Left ventricle myocardium inferior (tissue), 1 donor: ENCODE measurements at regions not wholly inside any gene's neighbourhood (a gene's known extent, or its start where the extent isn't known, plus 50 kb on each side); places are given as distances from the start of the nearest gene placed in this dataset.
"Not testable (repeated sequence)": the region's sequence is repeated elsewhere in the genome, so short reads cannot be mapped to it uniquely, and the experiment has no call there.

ENCODE experiments used
- DNase-seq: peaks from one replicate; pipeline ENCODE4 v3.0.0-alpha.2; 2020
- H3K27ac ChIP-seq: fragments of 200-600 bp; replicated peaks from 2 replicates; pipeline ENCODE4 v1.8.0; 2021
- H3K27me3 ChIP-seq: fragments of 200-600 bp; 2 replicates; pipeline ENCODE4 v1.8.0; 2021; ENCODE audit warnings: low read depth
- H3K36me3 ChIP-seq: fragments of 200-600 bp; 2 replicates; pipeline ENCODE4 v1.8.0; 2021
- H3K4me1 ChIP-seq: fragments of 200-600 bp; 2 replicates; pipeline ENCODE4 v1.8.0; 2021
- H3K4me3 ChIP-seq: fragments of 200-600 bp; 2 replicates; pipeline ENCODE4 v1.8.0; 2021; ENCODE audit warnings: mild to moderate bottlenecking, moderate library complexity
- H3K9me3 ChIP-seq: fragments of 200-600 bp; replicated peaks from 2 replicates; pipeline ENCODE4 v1.8.0; 2021
- CTCF ChIP-seq: fragments of 200-600 bp; IDR thresholded peaks from 2 replicates; pipeline ENCODE4 v1.8.0; 2021; ENCODE audit warnings: antibody characterized with exemption, mild to moderate bottlenecking, borderline replicate concordance
- intact Hi-C: fragments of 100-400 bp; cut with micrococcal nuclease; formaldehyde crosslinking; loops from one replicate; pipeline ENCODE4 v1.11.0; 2022
- donor health status: DM: no; HTN: yes; CAD: no; lungs with severe emphysema.

- Histone ChIP-seq H3K27ac (peak overlapping the region; percentile 68), H3K36me3 (no peaks in the 10 kb centered on the region), H3K4me1 (peaks cover 39% of the 10 kb centered on the region), H3K4me3 (no peak overlapping the region), H3K27me3 (no peaks in the 10 kb centered on the region), H3K9me3 (no peaks in the 10 kb centered on the region)
- DNase-seq, result no peak
- intact Hi-C loops, result no loop called here
- no peak for TF ChIP-seq CTCF
These were observed 54.0 kb upstream of the ATP5PO start for GRCh38 chr21:33969581-33969980.

GRCh38 chr21:33968995-33969348 lies 53.4 kb upstream of the ATP5PO start:
- Histone ChIP-seq H3K36me3 (no peaks in the 10 kb centered on the region), H3K4me1 (peaks cover 39% of the 10 kb centered on the region), H3K9me3 (no peaks in the 10 kb centered on the region), H3K27ac (peak overlapping the region; percentile 68), H3K27me3 (no peaks in the 10 kb centered on the region), H3K4me3 (no peak overlapping the region)
- no peak for TF ChIP-seq CTCF
- intact Hi-C loops, result no loop called here
- no peak for DNase-seq

GRCh38 chr21:33968080-33968994 lies 52.7 kb upstream of the ATP5PO start:
- intact Hi-C loops, result no loop called here
- TF ChIP-seq CTCF, result no peak
- no peak for DNase-seq
- no peaks in the 10 kb centered on the region for H3K27me3 ChIP-seq
- peak overlapping the region; percentile 68 for H3K27ac ChIP-seq
- H3K9me3 ChIP-seq, result no peaks in the 10 kb centered on the region
- H3K36me3 ChIP-seq, result no peaks in the 10 kb centered on the region
- H3K4me3 ChIP-seq, result no peak overlapping the region
- H3K4me1 ChIP-seq, result peaks cover 39% of the 10 kb centered on the region

GRCh38 chr21:33967086-33967571 lies 51.5 kb upstream of the ATP5PO start:
- TF ChIP-seq CTCF, result no peak
- H3K27ac ChIP-seq, result no peak overlapping the region

GRCh38 chr21:33966324-33966949 lies 50.8 kb upstream of the ATP5PO start:
- Histone ChIP-seq H3K27ac (no peak overlapping the region), H3K36me3 (no peaks in the 10 kb centered on the region), H3K4me3 (no peak overlapping the region), H3K27me3 (no peaks in the 10 kb centered on the region), H3K4me1 (peaks cover 39% of the 10 kb centered on the region), H3K9me3 (no peaks in the 10 kb centered on the region)
- no peak for TF ChIP-seq CTCF
- intact Hi-C loops, result no loop called here
- DNase-seq, result no peak

More at GRCh38 chr21:33967086-33967571, 51.5 kb upstream of the ATP5PO start:
- intact Hi-C loops, result no loop called here
- H3K4me3 ChIP-seq, result no peak overlapping the region
- DNase-seq, result no peak
- H3K9me3 ChIP-seq, result no peaks in the 10 kb centered on the region
- no peaks in the 10 kb centered on the region for H3K27me3 ChIP-seq
- H3K4me1 ChIP-seq, result peaks cover 39% of the 10 kb centered on the region
- H3K36me3 ChIP-seq, result no peaks in the 10 kb centered on the region

GRCh38 chr21:33965662-33966061 lies 50.1 kb upstream of the ATP5PO start:
- DNase-seq, H3K27me3 ChIP-seq, intact Hi-C loops, H3K9me3 ChIP-seq, H3K36me3 ChIP-seq, H3K27ac ChIP-seq, H3K4me3 ChIP-seq: not testable (repeated sequence)
- H3K4me1 ChIP-seq, result peaks cover 39% of the 10 kb centered on the region
